ENCODE measurements at regions not wholly inside any gene's neighbourhood (a gene's known extent, or its start where the extent isn't known, plus 50 kb on each side); places are given as distances from the start of the nearest gene placed in this dataset.

GRCh38 chr11:17148536-17148935 is 59.2 kb downstream of the PIK3C2A start:
- peaks cover 4% of the 10 kb centered on the region; the same call in 1 of the 2 replicates for H3K79me2 ChIP-seq (ENCODE audit: insufficient read depth)
- H3K4me3 ChIP-seq (ENCODE audit: low read depth in 2 of 2, low read length in 1 of 2), result no peak overlapping the region
- H3K27me3 ChIP-seq (ENCODE audit: insufficient read depth), result no peaks in the 10 kb centered on the region
- POLR2A ChIA-PET, result no interaction called here
- H3K9me3 ChIP-seq, result no peaks in the 10 kb centered on the region
- peaks cover 35 to 50% of the 10 kb centered on the region in 2 experiments for H3K36me3 ChIP-seq (replicated peaks in 1 of 2; ENCODE audit: control insufficient read depth in 1 of 2, insufficient read depth in 2 of 2, low read length in 1 of 2)
- no peak for DNase-seq
- CTCF ChIA-PET, result no interaction called here
- no peak overlapping the region for H3K9ac ChIP-seq
- H3F3A ChIP-seq (replicated peaks; ENCODE audit: insufficient read depth), result peaks cover 4% of the 10 kb centered on the region
- no peak overlapping the region for H2AFZ ChIP-seq (ENCODE audit: low read depth)
- H4K20me1 ChIP-seq (ENCODE audit: insufficient read depth), result no peaks in the 10 kb centered on the region
- peaks cover 0 to 5% of the 10 kb centered on the region in 2 experiments; a peak in 1 of 4 replicates for H3K4me1 ChIP-seq (ENCODE audit: control insufficient read depth in 1 of 2, insufficient read depth in 2 of 2, low read depth in 1 of 2, low read length in 1 of 2)
- TF ChIP-seq EZH2phosphoT487 (IDR thresholded peaks at IDR 0.05; ENCODE audit: borderline replicate concordance, low read depth) (no peak), NFIC (IDR thresholded peaks at IDR 0.05; ENCODE audit: borderline replicate concordance) (no peak), MXI1 (IDR thresholded peaks at IDR 0.05; ENCODE audit: low read depth, low read length) (no peak), RFX5 (IDR thresholded peaks at IDR 0.05; ENCODE audit: low read length) (no peak), NRF1 (IDR thresholded peaks at IDR 0.05; ENCODE audit: low read depth, low read length) (no peak), ELF1 (IDR thresholded peaks at IDR 0.05) (no peak), FOXM1 (IDR thresholded peaks at IDR 0.05; ENCODE audit: low read depth) (no peak), CHD2 (IDR thresholded peaks at IDR 0.05; ENCODE audit: low read length, partially characterized antibody) (no peak), SIN3A (IDR thresholded peaks at IDR 0.05; ENCODE audit: borderline replicate concordance, low read depth, low read length) (no peak), REST (IDR thresholded peaks at IDR 0.05; ENCODE audit: low read depth, low read length) (no peak), GATA2 (CRISPR knock-in tag; IDR thresholded peaks at IDR 0.05) (no peak), RAD21 (IDR thresholded peaks at IDR 0.05; ENCODE audit: low read length) (no peak), JUND (IDR thresholded peaks at IDR 0.05) (no peak), POLR2AphosphoS5 (IDR thresholded peaks at IDR 0.05; ENCODE audit: low read depth, low read length) (no peak), USF1 (IDR thresholded peaks at IDR 0.05; ENCODE audit: borderline replicate concordance, low read depth) (no peak), YY1 (IDR thresholded peaks at IDR 0.05; ENCODE audit: low read depth) (no peak)
- H3K9me2 ChIP-seq, result no peaks in the 10 kb centered on the region
- H3K4me2 ChIP-seq, result no peak overlapping the region
- no peak overlapping the region for H3K27ac ChIP-seq (ENCODE audit: low read depth in 2 of 2, low read length in 1 of 2)

GRCh38 chr11:17145972-17146371 is 61.8 kb downstream of the PIK3C2A start:
- Histone ChIP-seq H3K9ac (no peak overlapping the region), H3K27ac (ENCODE audit: low read depth in 2 of 2, low read length in 1 of 2) (no peak overlapping the region), H3K4me2 (no peak overlapping the region), H3K27me3 (ENCODE audit: insufficient read depth) (no peaks in the 10 kb centered on the region), H2AFZ (ENCODE audit: low read depth) (no peak overlapping the region), H4K20me1 (ENCODE audit: insufficient read depth) (no peaks in the 10 kb centered on the region), H3K4me1 (ENCODE audit: control insufficient read depth in 1 of 2, insufficient read depth in 2 of 2, low read depth in 1 of 2, low read length in 1 of 2) (peaks cover 0 to 5% of the 10 kb centered on the region in 2 experiments; a peak in 1 of 4 replicates), H3K79me2 (ENCODE audit: insufficient read depth) (peaks cover 4% of the 10 kb centered on the region; the same call in 1 of the 2 replicates), H3K36me3 (replicated peaks in 1 of 2; ENCODE audit: control insufficient read depth in 1 of 2, insufficient read depth in 2 of 2, low read length in 1 of 2) (peaks cover 41 to 58% of the 10 kb centered on the region in 2 experiments), H3K4me3 (ENCODE audit: low read depth in 2 of 2, low read length in 1 of 2) (no peak overlapping the region), H3K9me2 (no peaks in the 10 kb centered on the region), H3F3A (replicated peaks; ENCODE audit: insufficient read depth) (peaks cover 4% of the 10 kb centered on the region), H3K9me3 (no peaks in the 10 kb centered on the region)
- ChIA-PET POLR2A (no interaction called here), CTCF (no interaction called here)
- TF ChIP-seq JUND (IDR thresholded peaks at IDR 0.05), result no peak
- no peak for TF ChIP-seq RAD21 (IDR thresholded peaks at IDR 0.05; ENCODE audit: low read length)
- no peak for TF ChIP-seq FOSL2 (IDR thresholded peaks at IDR 0.05; ENCODE audit: borderline replicate concordance, low read depth)
- TF ChIP-seq NRF1 (IDR thresholded peaks at IDR 0.05; ENCODE audit: low read depth, low read length), result no peak
- no peak for TF ChIP-seq YY1 (IDR thresholded peaks at IDR 0.05; ENCODE audit: low read depth)
- no peak for TF ChIP-seq FOXM1 (IDR thresholded peaks at IDR 0.05; ENCODE audit: low read depth)
- TF ChIP-seq POLR2AphosphoS5 (IDR thresholded peaks at IDR 0.05; ENCODE audit: low read depth, low read length), result no peak
- TF ChIP-seq SIN3A (IDR thresholded peaks at IDR 0.05; ENCODE audit: borderline replicate concordance, low read depth, low read length), result no peak
- TF ChIP-seq ELF1 (IDR thresholded peaks at IDR 0.05), result no peak
- TF ChIP-seq RCOR1 (IDR thresholded peaks at IDR 0.05; ENCODE audit: low read length), result no peak
- no peak for TF ChIP-seq RXRA (IDR thresholded peaks at IDR 0.05; ENCODE audit: borderline replicate concordance, low read depth)
- TF ChIP-seq NFIC (IDR thresholded peaks at IDR 0.05; ENCODE audit: borderline replicate concordance), result no peak
- no peak for TF ChIP-seq USF1 (IDR thresholded peaks at IDR 0.05; ENCODE audit: borderline replicate concordance, low read depth)
- no peak for TF ChIP-seq TAF1 (IDR thresholded peaks at IDR 0.05; ENCODE audit: borderline replicate concordance, low read depth, low read length)
- no peak for TF ChIP-seq MEF2A (IDR thresholded peaks at IDR 0.05; ENCODE audit: borderline replicate concordance, low read depth)
- no peak for TF ChIP-seq MAX (IDR thresholded peaks at IDR 0.05; ENCODE audit: low read depth)
- TF ChIP-seq RFX5 (IDR thresholded peaks at IDR 0.05; ENCODE audit: low read length), result no peak
- DNase-seq, result no peak
